Liver (tissue), 3 donors: ENCODE measurements at regions not wholly inside any gene's neighbourhood (a gene's known extent, or its start where the extent isn't known, plus 50 kb on each side); places are given as distances from the start of the nearest gene placed in this dataset.

Source experiments
- FOXA2 ChIP-seq: IDR thresholded peaks from 2 replicates; pipeline ENCODE4 v1.6.1; 2016; ENCODE audit warnings: antibody characterized with exemption
- JUND ChIP-seq, 2 donors: IDR thresholded peaks; 2 replicates each; pipeline ENCODE4 v1.6.1; 2016; ENCODE audit warnings: antibody characterized with exemption in 2 of 2
- TF ChIP-seq, protein P1 (sequence below): fragments of 150-350 bp; IDR thresholded peaks from 2 replicates; pipeline ENCODE4 v1.5.1; 2017; ENCODE audit warnings: improper control_type of control experiment, low read depth, low read length; ENCODE audit not compliant: missing input control
- donor health status: healthy.
- donor health status: healthy.

DNA sequence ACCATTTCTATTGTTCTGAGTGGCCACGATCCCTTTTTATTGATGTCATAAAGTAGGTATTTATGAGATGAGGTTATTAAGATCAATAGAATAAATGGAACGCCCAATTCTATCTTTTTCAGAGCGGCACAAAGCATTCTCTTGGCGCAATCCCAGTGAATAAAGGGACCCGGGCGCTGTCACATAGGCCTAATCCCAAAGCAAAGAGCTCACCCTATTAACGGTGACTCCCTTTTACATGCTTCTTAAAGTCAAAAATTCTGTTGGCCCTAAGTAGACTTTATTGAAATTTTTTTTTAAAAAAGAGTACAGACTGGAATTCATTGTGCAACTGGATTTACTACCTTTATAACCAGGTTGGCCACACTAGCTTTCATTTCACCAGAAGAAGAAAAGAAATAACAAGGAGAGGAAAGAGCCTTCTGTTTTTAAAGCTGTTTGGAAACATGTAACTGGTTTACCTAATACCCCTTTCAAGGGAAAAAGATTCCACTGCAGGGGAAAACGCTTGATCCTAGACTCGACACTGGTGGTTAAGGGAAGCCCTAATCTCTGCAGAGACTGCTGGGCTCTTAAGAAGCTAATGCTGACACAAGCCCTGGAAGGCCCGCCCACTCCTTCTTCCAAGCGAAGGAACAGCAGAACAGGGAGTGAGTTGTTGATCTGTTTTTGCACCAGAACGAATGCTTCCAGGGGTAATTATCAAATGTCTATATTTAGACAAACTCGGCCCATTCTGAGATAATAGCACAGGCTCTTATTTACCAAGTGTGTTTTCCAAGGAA, 381.2 kb downstream of the BCL11B start:
- TF ChIP-seq, protein P1, sequence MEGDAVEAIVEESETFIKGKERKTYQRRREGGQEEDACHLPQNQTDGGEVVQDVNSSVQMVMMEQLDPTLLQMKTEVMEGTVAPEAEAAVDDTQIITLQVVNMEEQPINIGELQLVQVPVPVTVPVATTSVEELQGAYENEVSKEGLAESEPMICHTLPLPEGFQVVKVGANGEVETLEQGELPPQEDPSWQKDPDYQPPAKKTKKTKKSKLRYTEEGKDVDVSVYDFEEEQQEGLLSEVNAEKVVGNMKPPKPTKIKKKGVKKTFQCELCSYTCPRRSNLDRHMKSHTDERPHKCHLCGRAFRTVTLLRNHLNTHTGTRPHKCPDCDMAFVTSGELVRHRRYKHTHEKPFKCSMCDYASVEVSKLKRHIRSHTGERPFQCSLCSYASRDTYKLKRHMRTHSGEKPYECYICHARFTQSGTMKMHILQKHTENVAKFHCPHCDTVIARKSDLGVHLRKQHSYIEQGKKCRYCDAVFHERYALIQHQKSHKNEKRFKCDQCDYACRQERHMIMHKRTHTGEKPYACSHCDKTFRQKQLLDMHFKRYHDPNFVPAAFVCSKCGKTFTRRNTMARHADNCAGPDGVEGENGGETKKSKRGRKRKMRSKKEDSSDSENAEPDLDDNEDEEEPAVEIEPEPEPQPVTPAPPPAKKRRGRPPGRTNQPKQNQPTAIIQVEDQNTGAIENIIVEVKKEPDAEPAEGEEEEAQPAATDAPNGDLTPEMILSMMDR, result no peak
- no peak for TF ChIP-seq JUND (IDR thresholded peaks at IDR 0.05)
- TF ChIP-seq FOXA2, result no peak
